ENCODE measurements at regions not wholly inside any gene's neighbourhood (a gene's known extent, or its start where the extent isn't known, plus 50 kb on each side); places are given as distances from the start of the nearest gene placed in this dataset.

- TF ChIP-seq, protein P1, sequence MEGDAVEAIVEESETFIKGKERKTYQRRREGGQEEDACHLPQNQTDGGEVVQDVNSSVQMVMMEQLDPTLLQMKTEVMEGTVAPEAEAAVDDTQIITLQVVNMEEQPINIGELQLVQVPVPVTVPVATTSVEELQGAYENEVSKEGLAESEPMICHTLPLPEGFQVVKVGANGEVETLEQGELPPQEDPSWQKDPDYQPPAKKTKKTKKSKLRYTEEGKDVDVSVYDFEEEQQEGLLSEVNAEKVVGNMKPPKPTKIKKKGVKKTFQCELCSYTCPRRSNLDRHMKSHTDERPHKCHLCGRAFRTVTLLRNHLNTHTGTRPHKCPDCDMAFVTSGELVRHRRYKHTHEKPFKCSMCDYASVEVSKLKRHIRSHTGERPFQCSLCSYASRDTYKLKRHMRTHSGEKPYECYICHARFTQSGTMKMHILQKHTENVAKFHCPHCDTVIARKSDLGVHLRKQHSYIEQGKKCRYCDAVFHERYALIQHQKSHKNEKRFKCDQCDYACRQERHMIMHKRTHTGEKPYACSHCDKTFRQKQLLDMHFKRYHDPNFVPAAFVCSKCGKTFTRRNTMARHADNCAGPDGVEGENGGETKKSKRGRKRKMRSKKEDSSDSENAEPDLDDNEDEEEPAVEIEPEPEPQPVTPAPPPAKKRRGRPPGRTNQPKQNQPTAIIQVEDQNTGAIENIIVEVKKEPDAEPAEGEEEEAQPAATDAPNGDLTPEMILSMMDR (IDR thresholded peaks at IDR 0.05; ENCODE audit: low read depth, low read length): no peak
- DNase-seq (ENCODE audit: extremely low read depth, low read depth): no peak
Measured at GRCh38 chr10:129055225-129055624, 411.8 kb upstream of the MGMT start.

DNA sequence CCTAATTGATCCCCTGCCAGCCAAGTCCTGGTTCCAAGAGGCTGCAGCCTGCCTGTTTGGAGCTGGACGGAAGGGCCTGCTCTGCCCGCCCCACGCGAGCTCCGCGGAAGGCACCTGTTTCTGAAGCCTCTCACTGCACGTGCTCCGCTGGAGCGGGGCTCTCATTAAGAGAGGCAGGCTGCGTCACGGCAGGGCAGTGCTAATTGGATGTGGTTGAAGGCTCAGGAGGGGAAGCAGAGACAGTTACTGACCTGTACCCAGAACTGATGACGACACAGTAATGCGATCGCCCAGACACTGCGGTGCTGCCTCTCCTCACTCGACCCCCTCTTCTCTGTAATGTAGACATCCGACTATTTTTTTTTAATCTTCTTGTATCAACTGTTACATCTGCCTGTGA is 411.1 kb upstream of the MGMT start:
- no peak for DNase-seq (ENCODE audit: extremely low read depth, low read depth)
- TF ChIP-seq, protein P1 (IDR thresholded peaks at IDR 0.05; ENCODE audit: low read depth, low read length): no peak

GRCh38 chr10:129056734-129057689 is 410.0 kb upstream of the MGMT start:
- no peak for DNase-seq (ENCODE audit: extremely low read depth, low read depth)
- TF ChIP-seq, protein P1 (IDR thresholded peaks at IDR 0.05; ENCODE audit: low read depth, low read length): no peak

- TF ChIP-seq, protein P1 (IDR thresholded peaks at IDR 0.05; ENCODE audit: low read depth, low read length): no peak
- DNase-seq (ENCODE audit: extremely low read depth, low read depth): no peak
Measured at GRCh38 chr10:129057856-129058663, 409.0 kb upstream of the MGMT start.

DNA sequence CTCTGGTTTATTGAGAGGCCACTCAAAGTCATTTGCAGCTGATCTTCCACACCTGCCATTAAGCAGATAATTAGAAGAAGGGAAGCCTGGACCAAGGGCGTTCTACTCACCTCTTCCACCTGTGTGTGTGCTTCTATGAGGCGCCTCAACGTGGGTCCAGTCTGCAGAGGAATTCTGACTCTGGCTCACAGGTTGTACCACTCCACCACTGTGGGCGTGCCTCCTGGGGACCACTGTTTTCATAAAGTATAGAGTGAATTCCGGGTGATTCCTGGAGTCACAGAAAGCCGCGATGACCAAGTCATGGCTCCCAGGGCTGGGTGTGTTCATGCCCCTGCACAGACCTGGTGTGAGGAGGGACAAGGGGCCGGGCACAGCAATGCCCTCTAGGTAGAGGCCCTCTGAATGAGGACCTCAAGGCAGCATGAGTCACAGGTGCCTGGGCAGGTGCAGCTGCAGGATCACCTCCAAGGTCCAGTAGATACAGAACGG is 408.3 kb upstream of the MGMT start:
- DNase-seq (ENCODE audit: extremely low read depth, low read depth): no peak
- TF ChIP-seq, protein P1 (IDR thresholded peaks at IDR 0.05; ENCODE audit: low read depth, low read length): no peak

DNA sequence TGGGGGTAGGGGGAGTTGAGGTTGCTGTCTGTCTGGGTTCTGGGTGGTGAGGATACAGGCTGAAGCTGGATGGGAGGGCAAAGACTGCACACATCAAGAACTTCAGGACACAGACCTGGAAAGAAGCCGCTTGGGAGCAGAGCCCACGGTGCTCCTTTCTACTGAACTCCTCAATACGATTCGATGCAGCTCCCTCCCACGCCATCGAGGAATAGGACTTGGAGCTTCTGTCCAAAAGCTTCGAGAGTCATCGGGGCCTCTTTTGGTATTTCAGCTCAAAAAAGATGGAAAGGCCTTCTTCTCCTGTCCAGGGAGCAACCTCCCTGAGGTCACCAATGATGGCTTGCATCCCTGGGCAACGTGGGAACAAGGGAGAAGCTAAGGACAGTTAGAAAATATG is 407.1 kb upstream of the MGMT start:
- TF ChIP-seq, protein P1 (IDR thresholded peaks at IDR 0.05; ENCODE audit: low read depth, low read length): no peak
- DNase-seq (ENCODE audit: extremely low read depth, low read depth): no peak
